Neural cell (in vitro differentiated cells): ENCODE measurements at regions not wholly inside any gene's neighbourhood (a gene's known extent, or its start where the extent isn't known, plus 50 kb on each side); places are given as distances from the start of the nearest gene placed in this dataset.

Experiments
- H2AFZ ChIP-seq: fragments of 200-600, 300-800 bp; sonication (generic), shearing (Covaris generic); 2 replicates; pipeline ENCODE4 v1.6.0; 2014; ENCODE audit warnings: low read depth, mild to moderate bottlenecking, antibody characterized with exemption, low read length, moderate library complexity
- H3F3A ChIP-seq: fragments of 200-600 bp; shearing (Covaris generic); 2 replicates; pipeline ENCODE4 v1.6.1; 2016; ENCODE audit warnings: mild to moderate bottlenecking, moderate library complexity, mixed read lengths, antibody characterized with exemption, low read length; ENCODE audit not compliant: insufficient read depth, poor library complexity, severe bottlenecking
- H3K27ac ChIP-seq: fragments of 200-600, 300-800 bp; sonication (generic), shearing (Covaris generic); 2 replicates; pipeline ENCODE4 v1.5.1; 2014; ENCODE audit warnings: mild to moderate bottlenecking, low read length, moderate library complexity
- H3K27me3 ChIP-seq: fragments of 300-800, 200-600 bp; sonication (generic), shearing (Covaris generic); 2 replicates; pipeline ENCODE4 v1.6.0; 2014; ENCODE audit warnings: mild to moderate bottlenecking, low read depth, low read length, moderate library complexity; ENCODE audit not compliant: insufficient read depth
- H3K36me3 ChIP-seq: fragments of 300-800, 200-600 bp; sonication (generic), shearing (Covaris generic); 2 replicates; pipeline ENCODE4 v1.5.1; 2014; ENCODE audit warnings: mild to moderate bottlenecking, antibody characterized with exemption, low read length, moderate library complexity; ENCODE audit not compliant: insufficient read depth
- H3K4me2 ChIP-seq: fragments of 300-800, 200-600 bp; sonication (generic), shearing (Covaris generic); 2 replicates; pipeline ENCODE4 v1.6.0; 2014; ENCODE audit warnings: mild to moderate bottlenecking, low read length
- H3K4me3 ChIP-seq: fragments of 300-800, 200-600 bp; sonication (generic), shearing (Covaris generic); 2 replicates; pipeline ENCODE4 v1.5.1; 2014; ENCODE audit warnings: mild to moderate bottlenecking, low read length, moderate library complexity
- H3K79me2 ChIP-seq: fragments of 200-600 bp; shearing (Covaris generic); replicated peaks from 2 replicates; pipeline ENCODE4 v1.6.0; 2014; ENCODE audit warnings: mild to moderate bottlenecking, low read length, moderate library complexity; ENCODE audit not compliant: insufficient read depth
- H3K9ac ChIP-seq: fragments of 300-800, 200-600 bp; sonication (generic), shearing (Covaris generic); 2 replicates; pipeline ENCODE4 v1.6.1; 2016; ENCODE audit warnings: mild to moderate bottlenecking, low read length, mixed read lengths
- H3K9me2 ChIP-seq: fragments of 200-600 bp; shearing (Covaris generic); 2 replicates; pipeline ENCODE4 v1.6.1; 2016; ENCODE audit warnings: mild to moderate bottlenecking, low read length, mixed read lengths; ENCODE audit not compliant: insufficient read depth
- H3K9me3 ChIP-seq: fragments of 200-600, 300-800 bp; sonication (generic), shearing (Covaris generic); 2 replicates; pipeline ENCODE4 v1.6.1; 2016; ENCODE audit warnings: mild to moderate bottlenecking, mixed run types, low read length, moderate library complexity, mixed read lengths
- H4K20me1 ChIP-seq: fragments of 200-600 bp; shearing (Covaris generic); 2 replicates; pipeline ENCODE4 v1.6.1; 2016; ENCODE audit warnings: mild to moderate bottlenecking, mixed run types; ENCODE audit not compliant: insufficient read depth
- EP300 ChIP-seq: fragments of 450-650 bp; conservative IDR thresholded peaks from 2 replicates; pipeline ENCODE4 v1.6.1; 2014; ENCODE audit warnings: antibody characterized with exemption, mild to moderate bottlenecking, moderate library complexity; ENCODE audit not compliant: poor library complexity, severe bottlenecking
- MXI1 ChIP-seq: fragments of 450-650 bp; conservative IDR thresholded peaks from 2 replicates; pipeline ENCODE4 v1.6.1; 2014; ENCODE audit warnings: antibody characterized with exemption, mild to moderate bottlenecking; ENCODE audit not compliant: poor library complexity, severe bottlenecking
- POLR2AphosphoS5 ChIP-seq: IDR thresholded peaks from 2 replicates; pipeline ENCODE4 v1.6.1; 2012
- RAD21 ChIP-seq: fragments of 450-650 bp; conservative IDR thresholded peaks from 2 replicates; pipeline ENCODE4 v1.6.1; 2014; ENCODE audit warnings: antibody characterized with exemption, mild to moderate bottlenecking, moderate library complexity
- SMC3 ChIP-seq: fragments of 450-650 bp; conservative IDR thresholded peaks from 2 replicates; pipeline ENCODE4 v1.6.1; 2014; ENCODE audit warnings: antibody characterized with exemption, mild to moderate bottlenecking, moderate library complexity; ENCODE audit not compliant: poor library complexity
- TAF1 ChIP-seq: IDR thresholded peaks from 2 replicates; pipeline ENCODE4 v1.6.1; 2012; ENCODE audit warnings: low read depth
- TF ChIP-seq, protein P1 (sequence below): IDR thresholded peaks from 2 replicates; pipeline ENCODE4 v1.6.1; 2012; ENCODE audit warnings: borderline replicate concordance
- TF ChIP-seq, protein P2 (sequence below): fragments of 450-650 bp; IDR thresholded peaks from 2 replicates; pipeline ENCODE4 v1.5.1; 2014; ENCODE audit warnings: antibody characterized with exemption, mild to moderate bottlenecking, moderate library complexity; ENCODE audit not compliant: poor library complexity, severe bottlenecking

DNA sequence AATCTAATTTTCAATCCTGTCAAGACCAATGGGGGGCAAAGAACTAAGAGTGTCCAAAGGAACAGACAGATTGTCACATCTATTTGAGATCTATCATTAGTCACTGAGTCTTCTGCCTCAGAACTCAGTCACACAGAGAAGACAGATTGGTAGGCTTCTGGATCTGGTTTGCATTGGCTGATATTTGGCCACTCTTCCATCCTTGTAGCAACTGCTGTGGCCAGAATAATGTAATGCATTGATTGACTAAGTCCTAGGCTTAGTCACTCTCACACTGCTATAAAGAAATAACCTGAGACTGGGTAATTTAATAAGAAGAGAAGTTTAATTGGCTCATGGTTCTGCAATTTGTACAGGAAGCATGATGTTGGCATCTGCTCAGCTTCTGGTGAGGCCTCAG, 458.5 kb downstream of the ACTL7B start:
- no peak overlapping the region for H3K27ac ChIP-seq
- H3F3A ChIP-seq: no peaks in the 10 kb centered on the region
- TF ChIP-seq, protein P1, sequence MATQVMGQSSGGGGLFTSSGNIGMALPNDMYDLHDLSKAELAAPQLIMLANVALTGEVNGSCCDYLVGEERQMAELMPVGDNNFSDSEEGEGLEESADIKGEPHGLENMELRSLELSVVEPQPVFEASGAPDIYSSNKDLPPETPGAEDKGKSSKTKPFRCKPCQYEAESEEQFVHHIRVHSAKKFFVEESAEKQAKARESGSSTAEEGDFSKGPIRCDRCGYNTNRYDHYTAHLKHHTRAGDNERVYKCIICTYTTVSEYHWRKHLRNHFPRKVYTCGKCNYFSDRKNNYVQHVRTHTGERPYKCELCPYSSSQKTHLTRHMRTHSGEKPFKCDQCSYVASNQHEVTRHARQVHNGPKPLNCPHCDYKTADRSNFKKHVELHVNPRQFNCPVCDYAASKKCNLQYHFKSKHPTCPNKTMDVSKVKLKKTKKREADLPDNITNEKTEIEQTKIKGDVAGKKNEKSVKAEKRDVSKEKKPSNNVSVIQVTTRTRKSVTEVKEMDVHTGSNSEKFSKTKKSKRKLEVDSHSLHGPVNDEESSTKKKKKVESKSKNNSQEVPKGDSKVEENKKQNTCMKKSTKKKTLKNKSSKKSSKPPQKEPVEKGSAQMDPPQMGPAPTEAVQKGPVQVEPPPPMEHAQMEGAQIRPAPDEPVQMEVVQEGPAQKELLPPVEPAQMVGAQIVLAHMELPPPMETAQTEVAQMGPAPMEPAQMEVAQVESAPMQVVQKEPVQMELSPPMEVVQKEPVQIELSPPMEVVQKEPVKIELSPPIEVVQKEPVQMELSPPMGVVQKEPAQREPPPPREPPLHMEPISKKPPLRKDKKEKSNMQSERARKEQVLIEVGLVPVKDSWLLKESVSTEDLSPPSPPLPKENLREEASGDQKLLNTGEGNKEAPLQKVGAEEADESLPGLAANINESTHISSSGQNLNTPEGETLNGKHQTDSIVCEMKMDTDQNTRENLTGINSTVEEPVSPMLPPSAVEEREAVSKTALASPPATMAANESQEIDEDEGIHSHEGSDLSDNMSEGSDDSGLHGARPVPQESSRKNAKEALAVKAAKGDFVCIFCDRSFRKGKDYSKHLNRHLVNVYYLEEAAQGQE: no peak
- TF ChIP-seq, protein P2, sequence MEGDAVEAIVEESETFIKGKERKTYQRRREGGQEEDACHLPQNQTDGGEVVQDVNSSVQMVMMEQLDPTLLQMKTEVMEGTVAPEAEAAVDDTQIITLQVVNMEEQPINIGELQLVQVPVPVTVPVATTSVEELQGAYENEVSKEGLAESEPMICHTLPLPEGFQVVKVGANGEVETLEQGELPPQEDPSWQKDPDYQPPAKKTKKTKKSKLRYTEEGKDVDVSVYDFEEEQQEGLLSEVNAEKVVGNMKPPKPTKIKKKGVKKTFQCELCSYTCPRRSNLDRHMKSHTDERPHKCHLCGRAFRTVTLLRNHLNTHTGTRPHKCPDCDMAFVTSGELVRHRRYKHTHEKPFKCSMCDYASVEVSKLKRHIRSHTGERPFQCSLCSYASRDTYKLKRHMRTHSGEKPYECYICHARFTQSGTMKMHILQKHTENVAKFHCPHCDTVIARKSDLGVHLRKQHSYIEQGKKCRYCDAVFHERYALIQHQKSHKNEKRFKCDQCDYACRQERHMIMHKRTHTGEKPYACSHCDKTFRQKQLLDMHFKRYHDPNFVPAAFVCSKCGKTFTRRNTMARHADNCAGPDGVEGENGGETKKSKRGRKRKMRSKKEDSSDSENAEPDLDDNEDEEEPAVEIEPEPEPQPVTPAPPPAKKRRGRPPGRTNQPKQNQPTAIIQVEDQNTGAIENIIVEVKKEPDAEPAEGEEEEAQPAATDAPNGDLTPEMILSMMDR: no peak
- TF ChIP-seq RAD21 (no peak), EP300 (no peak), SMC3 (no peak), TAF1 (no peak)
- H3K9ac ChIP-seq: no peak overlapping the region
- no peaks in the 10 kb centered on the region for H3K9me2 ChIP-seq
- no peaks in the 10 kb centered on the region for H3K9me3 ChIP-seq
- H3K79me2 ChIP-seq: no peaks in the 10 kb centered on the region
- H3K4me2 ChIP-seq: no peak overlapping the region
- no peaks in the 10 kb centered on the region for H3K36me3 ChIP-seq
- no peaks in the 10 kb centered on the region for H4K20me1 ChIP-seq
- no peaks in the 10 kb centered on the region for H3K27me3 ChIP-seq
- H3K4me3 ChIP-seq: no peak overlapping the region
- no peak overlapping the region for H2AFZ ChIP-seq

DNA sequence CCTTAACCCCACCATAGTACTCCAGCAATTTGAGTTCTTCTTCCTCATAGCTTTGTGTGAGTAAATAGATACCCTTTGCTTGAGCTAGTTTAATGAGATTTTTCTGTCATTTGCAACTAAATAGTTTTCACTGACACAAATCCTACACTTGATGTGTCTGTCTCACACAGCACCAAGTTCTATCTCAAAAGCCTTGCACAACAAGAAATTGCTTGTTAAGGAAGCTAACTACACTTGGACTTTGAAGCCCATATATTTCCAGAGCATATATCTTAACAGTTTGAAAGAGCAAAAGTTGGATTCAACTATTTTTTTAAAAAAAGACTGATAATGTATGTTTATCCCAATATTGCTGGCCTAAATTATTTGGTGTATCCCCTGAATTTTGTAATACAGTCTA, 459.2 kb downstream of the ACTL7B start:
- Histone ChIP-seq H3K36me3 (no peaks in the 10 kb centered on the region), H3F3A (no peaks in the 10 kb centered on the region), H3K9ac (no peak overlapping the region), H3K27me3 (no peaks in the 10 kb centered on the region), H3K9me2 (no peaks in the 10 kb centered on the region), H3K4me2 (no peak overlapping the region), H3K9me3 (no peaks in the 10 kb centered on the region), H3K4me3 (no peak overlapping the region), H4K20me1 (no peaks in the 10 kb centered on the region), H3K27ac (no peak overlapping the region), H2AFZ (no peak overlapping the region), H3K79me2 (no peaks in the 10 kb centered on the region)
- TF ChIP-seq EP300 (no peak), SMC3 (no peak), MXI1 (no peak), POLR2AphosphoS5 (no peak)
- TF ChIP-seq, protein P1: no peak
